Panc1 (cell line): ENCODE measurements at regions not wholly inside any gene's neighbourhood (a gene's known extent, or its start where the extent isn't known, plus 50 kb on each side); places are given as distances from the start of the nearest gene placed in this dataset.

ENCODE experiments used
- ATAC-seq: fragments of 200-7000 bp; cut with Tn5 transposase; 2 replicates; pipeline ENCODE4 v1.9.1; 2020; ENCODE audit warnings: mild to moderate bottlenecking, moderate library complexity
- BruUV-seq: library from RNA; stranded (reverse); fragments of 400-500 nt; replicated peaks from 2 replicates; lab custom pipeline; 2021; lab: Mats Ljungman, UMichigan
- CTCF ChIA-PET: fragments of 300-600 bp; sonication (Branson Sonifier 250); formaldehyde crosslinking; loops from one replicate; lab custom pipeline; 2022; ENCODE audit warnings: antibody characterized with exemption; lab: Charles Lee
- POLR2A ChIA-PET: fragments of 300-600 bp; sonication (Branson Sonifier 250); formaldehyde crosslinking; loops from one replicate; lab custom pipeline; 2022; ENCODE audit warnings: antibody characterized with exemption; lab: Charles Lee
- DNase-seq: peaks from one replicate; pipeline ENCODE4 v3.0.0-alpha.2; 2010; ENCODE audit warnings: low read depth, low spot score
- H3K27ac ChIP-seq: 2 replicates; pipeline ENCODE4 v1.5.1; 2011; ENCODE audit warnings: mild to moderate bottlenecking, low read length, inconsistent platforms
- H3K27me3 ChIP-seq: fragments of 200-500 bp; sonication (Bioruptor generic); 2 replicates; pipeline ENCODE4 v1.6.0; 2014; ENCODE audit warnings: low read length, inconsistent platforms; ENCODE audit not compliant: control insufficient read depth, insufficient read depth
- H3K36me3 ChIP-seq: fragments of 200-500 bp; sonication (Bioruptor generic); 2 replicates; pipeline ENCODE4 v1.5.1; 2014; ENCODE audit warnings: inconsistent platforms, mild to moderate bottlenecking, low read length, moderate library complexity; ENCODE audit not compliant: control insufficient read depth, insufficient read depth
- H3K4me1 ChIP-seq: 2 replicates; pipeline ENCODE4 v1.5.1; 2011; ENCODE audit warnings: inconsistent platforms, mild to moderate bottlenecking, low read length, moderate library complexity; ENCODE audit not compliant: control insufficient read depth, insufficient read depth
- H3K4me3 ChIP-seq, 2 experiments: 2 replicates each; pipeline ENCODE4 v1.5.1; 2011 to 2012; ENCODE audit warnings: low read depth in 2 of 2, low read length in 2 of 2, mild to moderate bottlenecking in 2 of 2, inconsistent platforms in 1 of 2, moderate library complexity in 1 of 2
- H3K9me3 ChIP-seq: fragments of 200-500 bp; sonication (Bioruptor generic); 2 replicates; pipeline ENCODE4 v1.5.1; 2014; ENCODE audit warnings: low read depth, mild to moderate bottlenecking, inconsistent platforms, low read length, moderate library complexity; ENCODE audit not compliant: control insufficient read depth, insufficient read depth
- POLR2AphosphoS5 ChIP-seq: IDR thresholded peaks from 2 replicates; pipeline ENCODE4 v1.6.1; 2012; ENCODE audit warnings: mild to moderate bottlenecking, low read depth, low read length, moderate library complexity
- SIN3A ChIP-seq: IDR thresholded peaks from 2 replicates; pipeline ENCODE4 v1.6.1; 2012; ENCODE audit warnings: low read depth, mild to moderate bottlenecking, low read length, moderate library complexity, borderline replicate concordance; ENCODE audit not compliant: insufficient read depth
- TCF7L2 ChIP-seq: IDR thresholded peaks from 2 replicates; pipeline ENCODE4 v1.6.1; 2011; ENCODE audit warnings: mild to moderate bottlenecking, low read depth, low read length, inconsistent platforms
- in situ Hi-C: cut with HindIII; loops from 2 replicates; pipeline ENCODE4 v1.10.0; 2016; ENCODE audit warnings: low sequenced_read_pairs, low pct_unique_long_range_greater_than_20kb
- intact Hi-C: fragments of 100-400 bp; cut with micrococcal nuclease; formaldehyde crosslinking; loops from one replicate; pipeline ENCODE4 v1.10.0; 2022; ENCODE audit not compliant: unreplicated experiment
- TF ChIP-seq, protein P1 (sequence below), 2 experiments: IDR thresholded peaks; 2 replicates each; pipeline ENCODE4 v1.6.1; 2011 to 2012; ENCODE audit warnings: low read depth in 2 of 2, control low read depth in 1 of 2, low read length in 1 of 2, mild to moderate bottlenecking in 1 of 2, moderate library complexity in 1 of 2; ENCODE audit not compliant: insufficient read depth in 1 of 2
- TF ChIP-seq, protein P2 (sequence below): fragments of 450-650 bp; IDR thresholded peaks from 2 replicates; pipeline ENCODE4 v1.5.1; 2017; ENCODE audit warnings: mild to moderate bottlenecking

DNA sequence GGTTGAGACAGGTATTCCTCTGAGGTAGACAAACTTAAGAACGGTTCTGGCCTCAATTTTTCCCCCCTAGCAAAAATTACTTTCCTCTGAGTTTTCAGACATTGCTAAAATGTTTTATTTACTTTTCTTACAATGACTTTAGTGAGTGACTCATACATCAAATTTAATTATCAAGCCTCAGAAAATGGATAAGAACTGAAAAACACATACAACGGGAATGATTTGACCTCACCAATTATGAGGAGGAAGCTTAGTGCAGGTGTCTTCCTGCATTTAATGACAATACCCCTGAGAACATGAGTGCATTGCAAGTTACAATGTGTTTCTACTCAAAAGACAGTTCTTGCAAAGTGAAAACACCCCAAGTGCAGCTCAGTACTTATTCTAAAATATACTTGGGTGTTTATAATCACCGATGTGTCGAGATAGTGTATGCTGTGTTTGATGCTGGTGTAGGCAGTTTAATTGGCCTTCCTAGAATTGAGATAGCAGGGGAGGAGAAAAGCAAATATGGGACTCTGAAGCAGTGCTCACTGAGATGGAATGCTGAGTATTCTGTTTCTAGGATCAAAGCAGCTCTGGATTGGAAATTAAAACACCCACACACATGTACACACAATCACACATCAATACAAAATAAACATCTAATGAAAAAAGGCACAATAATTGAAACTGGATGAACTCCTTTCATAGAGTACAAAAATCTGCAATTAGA, 189.5 kb upstream of the SLC10A2 start:
- POLR2A ChIA-PET: no interaction called here
- Histone ChIP-seq H3K36me3 (no peaks in the 10 kb centered on the region), H3K27me3 (no peaks in the 10 kb centered on the region), H3K4me3 (no peak overlapping the region), H3K4me1 (no peaks in the 10 kb centered on the region), H3K27ac (no peak overlapping the region), H3K9me3 (no peaks in the 10 kb centered on the region)
- no peak for DNase-seq
- ATAC-seq: no peak
- intact Hi-C loops: no loop called here
- in situ Hi-C loops: no loop called here
- TF ChIP-seq, protein P1, sequence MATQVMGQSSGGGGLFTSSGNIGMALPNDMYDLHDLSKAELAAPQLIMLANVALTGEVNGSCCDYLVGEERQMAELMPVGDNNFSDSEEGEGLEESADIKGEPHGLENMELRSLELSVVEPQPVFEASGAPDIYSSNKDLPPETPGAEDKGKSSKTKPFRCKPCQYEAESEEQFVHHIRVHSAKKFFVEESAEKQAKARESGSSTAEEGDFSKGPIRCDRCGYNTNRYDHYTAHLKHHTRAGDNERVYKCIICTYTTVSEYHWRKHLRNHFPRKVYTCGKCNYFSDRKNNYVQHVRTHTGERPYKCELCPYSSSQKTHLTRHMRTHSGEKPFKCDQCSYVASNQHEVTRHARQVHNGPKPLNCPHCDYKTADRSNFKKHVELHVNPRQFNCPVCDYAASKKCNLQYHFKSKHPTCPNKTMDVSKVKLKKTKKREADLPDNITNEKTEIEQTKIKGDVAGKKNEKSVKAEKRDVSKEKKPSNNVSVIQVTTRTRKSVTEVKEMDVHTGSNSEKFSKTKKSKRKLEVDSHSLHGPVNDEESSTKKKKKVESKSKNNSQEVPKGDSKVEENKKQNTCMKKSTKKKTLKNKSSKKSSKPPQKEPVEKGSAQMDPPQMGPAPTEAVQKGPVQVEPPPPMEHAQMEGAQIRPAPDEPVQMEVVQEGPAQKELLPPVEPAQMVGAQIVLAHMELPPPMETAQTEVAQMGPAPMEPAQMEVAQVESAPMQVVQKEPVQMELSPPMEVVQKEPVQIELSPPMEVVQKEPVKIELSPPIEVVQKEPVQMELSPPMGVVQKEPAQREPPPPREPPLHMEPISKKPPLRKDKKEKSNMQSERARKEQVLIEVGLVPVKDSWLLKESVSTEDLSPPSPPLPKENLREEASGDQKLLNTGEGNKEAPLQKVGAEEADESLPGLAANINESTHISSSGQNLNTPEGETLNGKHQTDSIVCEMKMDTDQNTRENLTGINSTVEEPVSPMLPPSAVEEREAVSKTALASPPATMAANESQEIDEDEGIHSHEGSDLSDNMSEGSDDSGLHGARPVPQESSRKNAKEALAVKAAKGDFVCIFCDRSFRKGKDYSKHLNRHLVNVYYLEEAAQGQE (IDR thresholded peaks at IDR 0.05; ENCODE audit: insufficient read depth in 1 of 2, low read depth in 2 of 2, low read length in 1 of 2): no peak
- BruUV-seq: no TSS peak
- CTCF ChIA-PET: no interaction called here

DNA sequence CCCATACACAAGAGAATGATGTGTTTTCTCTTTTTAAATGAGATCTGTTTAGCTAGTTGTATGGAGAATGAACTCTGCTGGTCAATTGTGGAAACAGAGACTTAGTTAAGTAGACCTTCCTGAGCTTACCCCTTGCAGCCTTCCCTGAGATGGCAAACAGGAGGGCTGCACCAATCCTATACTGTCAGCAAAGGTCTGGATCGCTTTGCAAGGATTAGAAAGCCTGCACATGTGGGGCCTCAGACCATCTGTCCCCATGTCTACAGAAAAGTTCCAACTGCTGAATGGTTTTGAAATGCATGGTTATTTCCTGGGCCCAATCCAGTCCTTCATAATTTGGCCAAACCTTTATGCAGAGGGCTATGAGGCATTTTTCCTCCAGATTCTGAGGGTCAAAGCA, 183.9 kb upstream of the SLC10A2 start:
- H3K27me3 ChIP-seq: no peaks in the 10 kb centered on the region
- no TSS peak for BruUV-seq
- ChIA-PET POLR2A (no interaction called here), CTCF (no interaction called here)
- ATAC-seq: no peak
- no peaks in the 10 kb centered on the region for H3K36me3 ChIP-seq
- no peaks in the 10 kb centered on the region for H3K4me1 ChIP-seq
- intact Hi-C loops (no loop called here), in situ Hi-C loops (no loop called here)
- H3K9me3 ChIP-seq: no peaks in the 10 kb centered on the region
- DNase-seq: no peak
- H3K27ac ChIP-seq: no peak overlapping the region
- no peak overlapping the region for H3K4me3 ChIP-seq
- TF ChIP-seq, protein P1 (IDR thresholded peaks at IDR 0.05; ENCODE audit: insufficient read depth in 1 of 2, low read depth in 2 of 2, low read length in 1 of 2): no peak
- TF ChIP-seq SIN3A (no peak), POLR2AphosphoS5 (no peak), TCF7L2 (no peak)
- TF ChIP-seq, protein P2, sequence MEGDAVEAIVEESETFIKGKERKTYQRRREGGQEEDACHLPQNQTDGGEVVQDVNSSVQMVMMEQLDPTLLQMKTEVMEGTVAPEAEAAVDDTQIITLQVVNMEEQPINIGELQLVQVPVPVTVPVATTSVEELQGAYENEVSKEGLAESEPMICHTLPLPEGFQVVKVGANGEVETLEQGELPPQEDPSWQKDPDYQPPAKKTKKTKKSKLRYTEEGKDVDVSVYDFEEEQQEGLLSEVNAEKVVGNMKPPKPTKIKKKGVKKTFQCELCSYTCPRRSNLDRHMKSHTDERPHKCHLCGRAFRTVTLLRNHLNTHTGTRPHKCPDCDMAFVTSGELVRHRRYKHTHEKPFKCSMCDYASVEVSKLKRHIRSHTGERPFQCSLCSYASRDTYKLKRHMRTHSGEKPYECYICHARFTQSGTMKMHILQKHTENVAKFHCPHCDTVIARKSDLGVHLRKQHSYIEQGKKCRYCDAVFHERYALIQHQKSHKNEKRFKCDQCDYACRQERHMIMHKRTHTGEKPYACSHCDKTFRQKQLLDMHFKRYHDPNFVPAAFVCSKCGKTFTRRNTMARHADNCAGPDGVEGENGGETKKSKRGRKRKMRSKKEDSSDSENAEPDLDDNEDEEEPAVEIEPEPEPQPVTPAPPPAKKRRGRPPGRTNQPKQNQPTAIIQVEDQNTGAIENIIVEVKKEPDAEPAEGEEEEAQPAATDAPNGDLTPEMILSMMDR: no peak
